ENCODE measurements at regions not wholly inside any gene's neighbourhood (a gene's known extent, or its start where the extent isn't known, plus 50 kb on each side); places are given as distances from the start of the nearest gene placed in this dataset.

DNA sequence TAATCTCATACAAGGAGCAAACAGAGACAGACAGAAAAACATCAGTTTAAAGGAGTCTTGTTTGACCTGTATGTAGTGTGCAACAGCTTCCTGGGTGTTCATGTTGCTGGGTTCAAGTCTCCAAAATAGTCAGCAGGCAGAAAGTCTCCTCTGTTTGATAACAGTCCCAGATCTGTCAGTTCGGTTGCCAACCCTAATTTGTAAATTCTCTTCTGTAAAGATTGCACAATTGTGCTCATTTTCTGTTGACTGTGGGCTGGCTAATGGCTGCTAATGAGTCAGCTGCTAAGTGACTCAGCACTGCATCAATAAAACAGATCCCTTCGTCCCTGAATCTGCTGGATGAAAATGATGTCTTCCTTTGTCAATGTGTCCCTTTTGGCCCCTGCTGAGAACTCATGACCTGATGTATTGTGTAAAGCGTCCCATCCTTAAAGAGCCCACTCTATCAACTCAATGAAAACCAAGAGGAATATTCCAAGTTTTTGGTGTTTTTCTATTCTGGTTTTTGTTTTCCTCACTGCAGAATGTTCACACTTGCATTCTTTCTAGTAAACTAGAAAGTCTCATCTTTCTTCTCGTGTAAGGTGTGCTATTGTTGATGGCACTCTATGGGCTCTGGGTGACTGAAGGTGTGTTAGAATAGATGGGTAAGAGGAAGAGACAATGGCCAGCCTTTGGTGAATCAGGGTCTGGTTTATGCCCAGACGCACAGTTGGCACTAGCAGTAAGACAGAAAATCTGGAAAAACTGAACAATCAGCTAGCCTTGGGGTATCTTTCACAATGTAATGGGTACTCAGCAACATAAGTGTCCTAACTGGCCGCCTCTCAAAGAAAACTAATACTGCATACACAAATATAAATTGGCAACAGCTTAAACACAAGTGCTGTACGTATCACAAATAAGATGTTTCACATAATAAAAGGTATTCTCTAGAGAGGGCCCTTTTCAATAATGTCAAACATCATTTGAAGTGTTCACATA is 75.1 kb upstream of the SIPA1L2 start:
- DNase-seq (ENCODE audit: low spot score), result no peak

More for the DNA sequence above, 75.1 kb upstream of the SIPA1L2 start:
- no peak overlapping the region for H3K4me3 ChIP-seq (ENCODE audit: low read depth in 1 of 3, low read length in 3 of 3)
- TF ChIP-seq HNF4G (IDR thresholded peaks at IDR 0.05) (peak; percentile 21), REST (IDR thresholded peaks at IDR 0.05) (peak; percentile 40), SP1 (IDR thresholded peaks at IDR 0.05) (peak; percentile 70), NR2F2 (IDR thresholded peaks at IDR 0.05) (peak; percentile 69), CTCF (IDR thresholded peaks at IDR 0.05; ENCODE audit: low read depth, low read length, missing input control) (no peak), TAF1 (conservative IDR thresholded peaks at IDR 0.05) (no peak), HNF4A (conservative IDR thresholded peaks at IDR 0.05) (peak; percentile 49 to 83), GABPA (IDR thresholded peaks at IDR 0.05 in 1 of 2, conservative IDR thresholded peaks at IDR 0.05 in 1 of 2) (peak in 1 of 2 donors; percentile 44), YY1 (IDR thresholded peaks at IDR 0.05) (peak; percentile 97), RAD21 (IDR thresholded peaks at IDR 0.05) (peak; percentile 56 to 59), EGR1 (IDR thresholded peaks at IDR 0.05; ENCODE audit: low read depth in 2 of 2) (peak in 1 of 2 donors; percentile 68), FOXA1 (IDR thresholded peaks at IDR 0.05) (peak; percentile 84), RXRA (IDR thresholded peaks at IDR 0.05) (peak; percentile 60 to 90), ATF3 (IDR thresholded peaks at IDR 0.05) (peak; percentile 85), JUND (IDR thresholded peaks at IDR 0.05) (peak; percentile 96 to 99), FOXA2 (IDR thresholded peaks at IDR 0.05) (peak; percentile 92)
- TF ChIP-seq, protein P1, sequence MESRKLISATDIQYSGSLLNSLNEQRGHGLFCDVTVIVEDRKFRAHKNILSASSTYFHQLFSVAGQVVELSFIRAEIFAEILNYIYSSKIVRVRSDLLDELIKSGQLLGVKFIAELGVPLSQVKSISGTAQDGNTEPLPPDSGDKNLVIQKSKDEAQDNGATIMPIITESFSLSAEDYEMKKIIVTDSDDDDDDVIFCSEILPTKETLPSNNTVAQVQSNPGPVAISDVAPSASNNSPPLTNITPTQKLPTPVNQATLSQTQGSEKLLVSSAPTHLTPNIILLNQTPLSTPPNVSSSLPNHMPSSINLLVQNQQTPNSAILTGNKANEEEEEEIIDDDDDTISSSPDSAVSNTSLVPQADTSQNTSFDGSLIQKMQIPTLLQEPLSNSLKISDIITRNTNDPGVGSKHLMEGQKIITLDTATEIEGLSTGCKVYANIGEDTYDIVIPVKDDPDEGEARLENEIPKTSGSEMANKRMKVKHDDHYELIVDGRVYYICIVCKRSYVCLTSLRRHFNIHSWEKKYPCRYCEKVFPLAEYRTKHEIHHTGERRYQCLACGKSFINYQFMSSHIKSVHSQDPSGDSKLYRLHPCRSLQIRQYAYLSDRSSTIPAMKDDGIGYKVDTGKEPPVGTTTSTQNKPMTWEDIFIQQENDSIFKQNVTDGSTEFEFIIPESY (IDR thresholded peaks at IDR 0.05), result peak; percentile 94
- TF ChIP-seq, protein P2, sequence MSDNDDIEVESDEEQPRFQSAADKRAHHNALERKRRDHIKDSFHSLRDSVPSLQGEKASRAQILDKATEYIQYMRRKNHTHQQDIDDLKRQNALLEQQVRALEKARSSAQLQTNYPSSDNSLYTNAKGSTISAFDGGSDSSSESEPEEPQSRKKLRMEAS (IDR thresholded peaks at IDR 0.05), result peak; percentile 93
- H3K4me1 ChIP-seq (ENCODE audit: control insufficient read depth in 4 of 4, insufficient read depth in 4 of 4, low read length in 3 of 4), result peaks cover 0 to 13% (median 10%) of the 10 kb centered on the region in 4 donors
- H3K27me3 ChIP-seq (ENCODE audit: control insufficient read depth in 4 of 4, insufficient read depth in 4 of 4, low read length in 3 of 4), result no peaks in the 10 kb centered on the region
- H3K36me3 ChIP-seq (ENCODE audit: control insufficient read depth in 4 of 4, insufficient read depth in 3 of 4, low read depth in 1 of 4, low read length in 3 of 4), result no peaks in the 10 kb centered on the region
- H3K27ac ChIP-seq (ENCODE audit: low read depth in 1 of 2, low read length in 2 of 2), result peak overlapping the region; percentile 24 to 67
- peaks cover 0 to 4% (median 0%) of the 10 kb centered on the region in 4 donors for H3K9me3 ChIP-seq (ENCODE audit: control insufficient read depth in 4 of 4, low read length in 3 of 4)
- H3K9ac ChIP-seq (ENCODE audit: low read depth in 1 of 2, low read length in 2 of 2), result no peak overlapping the region
- 60% methylated on average over 7 of the region's 7 CpGs for WGBS

All from liver (tissue), 8 donors.